HG02870 (cell line): ENCODE measurements at regions not wholly inside any gene's neighbourhood (a gene's known extent, or its start where the extent isn't known, plus 50 kb on each side); places are given as distances from the start of the nearest gene placed in this dataset.

Source experiments
- ATAC-seq: cut with Tn5 transposase; IDR thresholded peaks from one replicate; pipeline ENCODE4 v1.9.1; 2021; ENCODE audit warnings: mild to moderate bottlenecking, moderate library complexity; ENCODE audit not compliant: unreplicated experiment

- ATAC-seq = no peak
Observed at GRCh38 chr14:49527221-49527620, 59.0 kb downstream of the RPS29 start.

GRCh38 chr14:49526101-49526500 is 60.1 kb downstream of the RPS29 start:
- no peak for ATAC-seq

- no peak for ATAC-seq
Observed at GRCh38 chr14:49516286-49516685, 69.9 kb downstream of the RPS29 start.

- no peak for ATAC-seq
Observed at GRCh38 chr14:49512571-49512970, 73.6 kb downstream of the RPS29 start.

GRCh38 chr14:49512147-49512551 is 74.0 kb downstream of the RPS29 start:
- no peak for ATAC-seq

GRCh38 chr14:49508124-49508523 is 78.1 kb downstream of the RPS29 start:
- ATAC-seq = no peak

GRCh38 chr14:49506650-49507049 is 79.5 kb downstream of the RPS29 start:
- no peak for ATAC-seq

- ATAC-seq = no peak
Observed at GRCh38 chr14:49505041-49505766, 81.0 kb downstream of the RPS29 start.

GRCh38 chr14:49497725-49498348 is 88.3 kb downstream of the RPS29 start:
- ATAC-seq = peak; percentile 69

GRCh38 chr14:49497267-49497666 is 88.9 kb downstream of the RPS29 start:
- no peak for ATAC-seq

- ATAC-seq = no peak
Observed at GRCh38 chr14:49494836-49495235, 91.3 kb downstream of the RPS29 start.

GRCh38 chr14:49493557-49493956 is 92.6 kb downstream of the RPS29 start:
- no peak for ATAC-seq

- no peak for ATAC-seq
Observed at GRCh38 chr14:49492151-49492550, 94.0 kb downstream of the RPS29 start.

- no peak for ATAC-seq
Observed at GRCh38 chr14:49489341-49489740, 96.8 kb downstream of the RPS29 start.

- ATAC-seq = no peak
Observed at GRCh38 chr14:49487238-49487637, 98.9 kb downstream of the RPS29 start.

GRCh38 chr14:49485290-49485689 is 100.9 kb downstream of the RPS29 start:
- ATAC-seq = no peak

- ATAC-seq = no peak
Observed at GRCh38 chr14:49484180-49484579, 102.0 kb downstream of the RPS29 start.

- ATAC-seq = peak; percentile 60
Observed at GRCh38 chr14:49483268-49483667, 102.9 kb downstream of the RPS29 start.

- ATAC-seq = no peak
Observed at GRCh38 chr14:49480979-49481498, 105.1 kb downstream of the RPS29 start.

GRCh38 chr14:49480053-49480760 is 106.0 kb downstream of the RPS29 start:
- ATAC-seq = no peak

GRCh38 chr14:49479432-49479831 is 106.7 kb downstream of the RPS29 start:
- no peak for ATAC-seq

- ATAC-seq = no peak
Observed at GRCh38 chr14:49478784-49479183, 107.4 kb downstream of the RPS29 start.
